COR-L47 (cell line): ENCODE measurements at regions not wholly inside any gene's neighbourhood (a gene's known extent, or its start where the extent isn't known, plus 50 kb on each side); places are given as distances from the start of the nearest gene placed in this dataset.

Experiments used
- DNase-seq: peaks from one replicate; lab custom pipeline; 2025; lab: John Stamatoyannopoulos, UW

DNA sequence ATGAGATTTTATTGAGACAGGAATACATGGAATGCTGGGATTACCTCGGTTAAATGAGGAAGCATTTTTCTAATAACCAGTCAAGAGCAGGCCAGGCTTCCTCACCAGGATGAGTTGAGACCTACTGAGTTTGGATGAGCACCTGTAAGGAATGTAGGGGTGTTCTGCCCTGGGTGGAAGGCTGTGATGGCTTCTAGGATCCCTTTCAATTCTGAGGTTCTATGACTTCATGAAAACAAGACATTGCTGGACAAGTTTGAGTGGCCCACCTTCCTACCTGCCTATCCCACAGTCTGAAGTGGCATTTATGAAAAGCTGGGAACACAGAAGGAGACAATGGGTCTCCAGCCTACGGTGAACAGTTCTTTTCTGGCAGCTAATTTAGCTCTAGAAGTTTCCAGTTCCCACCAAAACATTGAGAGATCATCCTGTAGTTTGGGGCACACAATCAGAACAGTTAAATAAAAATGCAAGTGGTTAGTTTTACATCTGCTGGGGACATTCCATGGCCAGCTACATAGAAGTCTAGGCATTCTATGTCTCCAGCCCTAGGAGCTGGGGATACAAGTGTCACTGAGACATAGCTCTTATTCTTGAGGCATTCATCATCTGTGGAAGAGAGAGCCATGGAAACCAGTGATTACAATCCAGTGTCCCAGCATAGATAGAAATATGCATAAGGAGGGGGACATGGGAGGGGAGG lies 51.3 kb upstream of the TSPAN2 start:
- no peak for DNase-seq

DNA sequence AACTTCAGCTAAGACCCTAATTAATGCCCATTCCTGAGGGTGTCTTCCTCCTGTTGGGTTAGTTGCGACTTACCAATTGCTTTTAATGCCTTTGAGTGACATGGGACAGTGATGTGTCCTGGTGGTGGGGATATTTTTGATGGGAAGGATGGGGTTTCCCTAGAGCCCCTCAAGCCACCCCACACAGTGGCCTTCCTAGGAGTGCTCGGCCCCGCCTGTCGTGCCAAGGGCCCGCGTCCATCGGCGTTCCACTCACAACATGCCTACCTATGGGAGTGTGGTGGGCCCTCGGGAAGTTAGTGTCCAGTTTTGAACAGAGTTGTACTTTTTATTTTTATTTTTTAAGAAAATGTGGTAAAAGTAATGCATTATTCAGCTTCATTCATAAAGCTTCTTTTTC lies 50.1 kb upstream of the TSPAN2 start:
- no peak for DNase-seq
